K562 (cell line): ENCODE measurements at regions not wholly inside any gene's neighbourhood (a gene's known extent, or its start where the extent isn't known, plus 50 kb on each side); places are given as distances from the start of the nearest gene placed in this dataset.

Source experiments
- ATAC-seq: fragments of 200-7000 bp; cut with Tn5 transposase; 3 replicates; pipeline ENCODE4 v1.9.1; 2020; ENCODE audit warnings: moderate library complexity
- BruUV-seq: library from RNA; stranded (reverse); fragments of 400-500 nt; replicated peaks from 2 replicates; lab custom pipeline; 2021; lab: Mats Ljungman, UMichigan
- CTCF ChIA-PET: fragments of 300-600 bp; formaldehyde crosslinking; extraction: SDS; loops from one replicate; lab custom pipeline; 2021; ENCODE audit warnings: low intra/inter-chr PET ratio; lab: Yijun Ruan, JAX
- POLR2A ChIA-PET: fragments of 300-600, 350-650 bp; sonication (Branson Sonifier 250); formaldehyde crosslinking; extraction: SDS; loops from one replicate; lab custom pipeline; 2021; ENCODE audit warnings: antibody characterized with exemption, inconsistent platforms; lab: Yijun Ruan, JAX
- DNase-seq, 4 experiments: peaks; one replicate each; pipeline versions ENCODE4 v3.0.0 to v3.0.0-alpha.2; 2011 to 2018; ENCODE audit warnings: low spot score in 3 of 4, mixed read lengths in 3 of 4; ENCODE audit errors: extremely low read depth in 1 of 4
- FAIRE-seq: peaks from 2 replicates; lab custom pipeline; 2011; peaks lifted over from hg19 to GRCh38; lab: Jason Lieb, UNC
- H2AFZ ChIP-seq: 2 replicates; pipeline ENCODE4 v1.6.0; 2011; ENCODE audit warnings: low read depth, low read length, control low read depth, inconsistent platforms
- H3K27ac ChIP-seq: fragments of 200-600 bp; 3 replicates; pipeline ENCODE4 v1.8.0; 2011; ENCODE audit warnings: low read depth, mild to moderate bottlenecking, control low read depth, inconsistent platforms, low read length, moderate library complexity, mixed read lengths; ENCODE audit errors: extremely low read depth
- H3K27me3 ChIP-seq, 2 experiments: fragments of 300-600 bp in 1 of 2; 2 replicates in 1 of 2; 3 replicates in 1 of 2; pipeline versions ENCODE4 v1.6.0 to v1.8.0; 2011; ENCODE audit warnings: inconsistent platforms in 2 of 2, low read length in 2 of 2, mild to moderate bottlenecking in 1 of 2, mixed read lengths in 1 of 2, moderate library complexity in 1 of 2; ENCODE audit not compliant: control insufficient read depth in 2 of 2, insufficient read depth in 2 of 2
- H3K36me3 ChIP-seq: fragments of 300-600 bp; 3 replicates; pipeline ENCODE4 v1.8.0; 2011; ENCODE audit warnings: mild to moderate bottlenecking, low read length, inconsistent platforms; ENCODE audit not compliant: control insufficient read depth, insufficient read depth
- H3K4me1 ChIP-seq, 2 experiments: fragments of 200-600 bp in 1 of 2; replicated peaks in 1 of 2; 2 replicates in 1 of 2; 3 replicates in 1 of 2; pipeline versions ENCODE4 v1.5.1 to v1.8.0; 2011; ENCODE audit warnings: inconsistent platforms in 2 of 2, low read length in 2 of 2, mild to moderate bottlenecking in 1 of 2, mixed read lengths in 1 of 2, moderate library complexity in 1 of 2; ENCODE audit not compliant: control insufficient read depth in 2 of 2, insufficient read depth in 2 of 2
- H3K4me2 ChIP-seq: 2 replicates; pipeline ENCODE4 v1.6.1; 2011; ENCODE audit warnings: low read length, control low read depth, inconsistent platforms, mixed read lengths; ENCODE audit not compliant: insufficient read depth
- H3K4me3 ChIP-seq: fragments of 200-600 bp; sonication (generic), shearing (Covaris generic); 2 replicates; pipeline ENCODE4 v1.5.1; 2016; ENCODE audit warnings: control low read depth, inconsistent platforms
- H3K79me2 ChIP-seq: fragments of 200-600 bp; 3 replicates; pipeline ENCODE4 v1.8.0; 2011; ENCODE audit warnings: low read length, inconsistent platforms; ENCODE audit not compliant: control insufficient read depth, insufficient read depth
- H3K9ac ChIP-seq, 2 experiments: 2 replicates each; pipeline versions ENCODE4 v1.6.0 to v1.6.1; 2011; ENCODE audit warnings: low read depth in 2 of 2, low read length in 2 of 2, control low read depth in 1 of 2, inconsistent platforms in 1 of 2, mild to moderate bottlenecking in 1 of 2, mixed read lengths in 1 of 2; ENCODE audit not compliant: insufficient read depth in 1 of 2
- H3K9me1 ChIP-seq: one replicate; pipeline ENCODE4 v1.6.0; 2011; ENCODE audit warnings: inconsistent platforms, mild to moderate bottlenecking, low read length, moderate library complexity; ENCODE audit not compliant: control insufficient read depth, insufficient read depth
- H3K9me3 ChIP-seq: replicated peaks from 2 replicates; pipeline ENCODE4 v1.5.1; 2011; ENCODE audit warnings: low read depth, low read length, inconsistent platforms; ENCODE audit not compliant: control insufficient read depth, insufficient read depth
- H4K20me1 ChIP-seq: replicated peaks from 2 replicates; pipeline ENCODE4 v1.6.1; 2011; ENCODE audit warnings: low read length, inconsistent platforms, mixed read lengths; ENCODE audit not compliant: control insufficient read depth, insufficient read depth
- CBX8 ChIP-seq: fragments of 200-600 bp; sonication (generic); IDR thresholded peaks from 2 replicates; pipeline ENCODE4 v1.6.1; 2012; ENCODE audit warnings: borderline replicate concordance, mixed run types, low read depth, mild to moderate bottlenecking, moderate library complexity, mixed read lengths, low read length, control low read depth, inconsistent platforms; ENCODE audit not compliant: poor library complexity, severe bottlenecking; ENCODE audit errors: extremely low read depth
- E2F3 ChIP-seq: fragments of 250-450 bp; sonication (Bioruptor Pico); IDR thresholded peaks from 2 replicates; pipeline ENCODE4 v1.4.0; 2020; ENCODE audit warnings: mild to moderate bottlenecking
- GABPB1 ChIP-seq: sonication (generic); formaldehyde crosslinking; IDR thresholded peaks from 2 replicates; pipeline ENCODE4 v1.8.0; 2022; ENCODE audit warnings: mild to moderate bottlenecking, missing genetic modification reagents
- GATA2 ChIP-seq: sonication (generic); formaldehyde crosslinking; IDR thresholded peaks from 2 replicates; pipeline ENCODE4 v1.4.0; 2020; ENCODE audit warnings: mild to moderate bottlenecking, missing genetic modification reagents
- OTX1 ChIP-seq: fragments of 450-650 bp; formaldehyde crosslinking; IDR thresholded peaks from 2 replicates; pipeline ENCODE4 v1.4.0; 2022; ENCODE audit warnings: mild to moderate bottlenecking
- RUNX1 ChIP-seq: sonication (generic); IDR thresholded peaks from 2 replicates; pipeline ENCODE4 v1.6.1; 2016; ENCODE audit warnings: antibody characterized with exemption, low read depth
- SIN3A ChIP-seq, 2 experiments: fragments of 150-350 bp in 1 of 2; IDR thresholded peaks; 2 replicates each; pipeline ENCODE4 v1.6.1; 2011 to 2016; ENCODE audit warnings: borderline replicate concordance in 2 of 2, low read depth in 2 of 2, low read length in 2 of 2, mild to moderate bottlenecking in 2 of 2, moderate library complexity in 2 of 2; ENCODE audit not compliant: control insufficient read depth in 1 of 2
- ZBTB17 ChIP-seq: fragments of 450-650 bp; formaldehyde crosslinking; IDR thresholded peaks from 2 replicates; pipeline ENCODE4 v1.4.0; 2020; ENCODE audit warnings: mild to moderate bottlenecking
- WGBS: fragments of 100-300 bp; shearing (Covaris generic); methylation state at CpG from one replicate; pipeline ENCODE4 v1.1.6; 2016; ENCODE audit warnings: low coverage, mixed read lengths; ENCODE audit not compliant: insufficient coverage; ENCODE audit errors: missing lambda C conversion rate; 5-methylcytosine and 5-hydroxymethylcytosine counted together
- in situ Hi-C: fragments of 300-500 bp; cut with MboI; formaldehyde crosslinking; loops from 4 replicates; pipeline ENCODE4 v1.15.0; 2018; ENCODE audit warnings: inconsistent platforms, mixed read lengths
- intact Hi-C: fragments of 100-400 bp; cut with micrococcal nuclease; formaldehyde crosslinking; loops from 2 replicates; pipeline ENCODE4 v1.14.2; 2022
- TF ChIP-seq, protein P1 (sequence below): fragments of 250-450 bp; sonication (Bioruptor Pico); IDR thresholded peaks from 2 replicates; pipeline ENCODE4 v1.4.0; 2020; ENCODE audit warnings: borderline replicate concordance

GRCh38 chr10:23693925-23694324, 255.1 kb downstream of the OTUD1 start:
- Histone ChIP-seq H3K4me3 (no peak overlapping the region), H3K9ac (no peak overlapping the region), H3K4me1 (peaks cover 0 to 8% of the 10 kb centered on the region in 2 experiments; a peak in 1 of 5 replicates), H4K20me1 (no peaks in the 10 kb centered on the region), H3K27ac (no peak overlapping the region), H3K9me3 (no peaks in the 10 kb centered on the region), H3K27me3 (0 out of 5 replicates have a peak, but pooled peaks cover 0 to 9% of the 10 kb centered on the region in 2 experiments), H3K9me1 (no peaks in the 10 kb centered on the region), H3K4me2 (no peak overlapping the region), H3K36me3 (no peaks in the 10 kb centered on the region), H3K79me2 (no peaks in the 10 kb centered on the region), H2AFZ (no peak overlapping the region)
- no peak for FAIRE-seq
- no peak for ATAC-seq
- TF ChIP-seq RUNX1 (no peak), CBX8 (no peak), GABPB1 (CRISPR knock-in tag) (no peak), ZBTB17 (CRISPR knock-in tag) (no peak), E2F3 (CRISPR knock-in tag) (no peak), GATA2 (no peak), SIN3A (IDR thresholded peaks at IDR 0.05; ENCODE audit: borderline replicate concordance in 2 of 2, control insufficient read depth in 1 of 2, low read depth in 2 of 2, low read length in 2 of 2) (no peak), OTX1 (CRISPR knock-in tag) (no peak)
- TF ChIP-seq, protein P1, sequence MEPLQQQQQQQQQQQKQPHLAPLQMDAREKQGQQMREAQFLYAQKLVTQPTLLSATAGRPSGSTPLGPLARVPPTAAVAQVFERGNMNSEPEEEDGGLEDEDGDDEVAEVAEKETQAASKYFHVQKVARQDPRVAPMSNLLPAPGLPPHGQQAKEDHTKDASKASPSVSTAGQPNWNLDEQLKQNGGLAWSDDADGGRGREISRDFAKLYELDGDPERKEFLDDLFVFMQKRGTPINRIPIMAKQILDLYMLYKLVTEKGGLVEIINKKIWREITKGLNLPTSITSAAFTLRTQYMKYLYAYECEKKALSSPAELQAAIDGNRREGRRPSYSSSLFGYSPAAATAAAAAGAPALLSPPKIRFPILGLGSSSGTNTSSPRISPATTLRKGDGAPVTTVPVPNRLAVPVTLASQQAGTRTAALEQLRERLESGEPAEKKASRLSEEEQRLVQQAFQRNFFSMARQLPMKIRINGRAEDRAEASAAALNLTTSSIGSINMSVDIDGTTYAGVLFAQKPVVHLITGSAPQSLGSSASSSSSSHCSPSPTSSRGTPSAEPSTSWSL (CRISPR knock-in tag), result no peak
- no TSS peak for BruUV-seq
- 12% methylated on average over 18 of the region's 18 CpGs for WGBS
- DNase-seq, result no peak
- ChIA-PET POLR2A (interaction anchor here (0.6 kb wide), 2 partner anchors 27 to 641 kb away, joined by 3 to 4 read pairs; no protein-coding TSS in a partner anchor), CTCF (no interaction called here)
- in situ Hi-C loops (loop anchor here (25.0 kb wide), 1 partner anchor 357 kb away; the partner anchor contains the start of gene C10orf67), intact Hi-C loops (no loop called here)
